ENCODE measurements at regions not wholly inside any gene's neighbourhood (a gene's known extent, or its start where the extent isn't known, plus 50 kb on each side); places are given as distances from the start of the nearest gene placed in this dataset.
A peak's percentile ranks its signal among the peaks of the same experiment; 100 is the strongest.

DNA sequence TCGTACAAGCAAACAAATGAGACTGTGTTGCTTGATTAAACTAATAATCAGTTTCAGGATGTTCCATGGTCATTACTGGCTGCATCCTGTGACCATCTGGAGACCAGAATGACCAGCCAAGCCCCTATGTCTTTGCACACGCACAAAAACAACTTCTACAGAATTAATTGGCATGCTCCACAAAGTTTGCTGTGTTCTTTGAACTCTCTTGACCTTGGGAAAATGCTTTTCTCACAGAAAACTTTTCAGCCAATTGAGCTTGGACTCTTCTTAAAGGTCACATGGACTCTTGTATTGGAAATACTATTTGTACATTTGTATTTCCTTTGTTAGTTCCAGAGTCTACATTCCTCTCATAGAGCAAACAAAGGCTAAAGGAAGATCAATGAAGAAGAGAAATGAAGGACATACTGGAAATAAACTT, 147.8 kb downstream of the ARRDC3 start:
- no peak for DNase-seq

DNA sequence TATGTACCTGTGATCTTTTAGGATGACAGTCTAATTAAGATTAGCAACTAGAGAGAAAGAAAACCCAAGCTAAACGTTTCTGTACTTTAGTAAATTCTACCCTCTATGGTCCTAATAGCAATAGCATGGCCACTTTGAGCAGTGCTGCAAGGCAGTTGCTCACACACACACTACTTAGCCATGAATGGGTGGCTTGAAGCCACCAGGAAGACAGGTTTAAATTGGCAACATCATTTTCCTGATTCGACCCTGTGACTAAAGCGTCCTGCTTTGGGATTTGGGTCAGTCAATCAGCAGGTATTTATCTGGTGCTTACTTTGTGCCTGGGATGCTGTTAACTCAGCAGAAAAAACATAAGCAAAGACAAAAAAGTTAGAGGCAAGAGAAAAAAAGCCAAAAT, 150.6 kb downstream of the ARRDC3 start:
- DNase-seq = no peak

DNA sequence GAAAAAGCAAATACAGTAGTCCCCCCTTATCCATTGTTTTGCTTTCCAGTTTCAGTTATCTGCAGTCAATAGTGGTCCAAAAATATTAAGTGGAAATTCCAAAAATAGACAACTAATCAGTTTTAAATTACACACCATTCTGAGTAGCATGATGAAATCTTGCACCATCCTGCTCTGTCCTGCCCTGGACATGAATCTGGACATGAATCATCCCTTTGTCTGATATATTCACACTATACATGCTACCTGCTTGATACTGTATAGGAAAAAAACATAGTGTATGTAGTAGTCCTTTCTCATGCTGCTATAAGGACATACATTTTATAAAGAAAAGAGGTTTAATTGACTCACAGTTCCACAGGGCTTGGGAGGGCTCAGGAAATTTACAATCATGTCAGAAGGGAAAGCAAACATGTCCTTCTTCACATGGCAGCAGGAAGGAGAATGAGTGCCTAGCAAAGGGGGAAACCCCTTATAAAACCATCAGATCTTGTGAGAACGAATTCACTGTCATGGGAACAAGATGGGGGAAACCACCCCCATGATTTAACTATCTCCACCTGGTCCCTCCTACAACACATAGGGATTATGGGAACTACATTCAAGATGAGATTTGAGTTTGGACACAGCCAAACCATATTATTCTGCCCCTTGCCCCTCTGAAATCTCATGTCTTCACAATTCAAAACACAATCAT, 153.9 kb downstream of the ARRDC3 start:
- DNase-seq = no peak

DNA sequence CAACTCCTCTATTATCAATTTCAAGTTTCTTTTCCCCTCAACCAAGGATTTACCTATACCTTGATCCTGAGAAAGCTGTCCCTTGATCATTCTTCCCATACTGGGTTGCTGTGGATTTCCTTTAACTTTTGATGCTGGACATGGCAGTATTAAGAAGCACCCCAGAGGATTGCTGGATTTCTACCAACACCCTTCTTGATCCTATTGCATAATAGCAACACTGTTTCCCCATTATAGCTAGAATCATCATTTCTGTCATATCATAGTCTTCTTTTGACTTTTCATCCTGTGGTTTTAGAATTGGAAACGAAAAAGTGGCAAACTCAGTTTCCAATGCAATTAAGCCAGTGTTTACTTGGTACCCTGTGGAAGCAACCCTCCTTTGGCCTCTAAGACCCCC, 154.9 kb downstream of the ARRDC3 start:
- no peak for DNase-seq

DNA sequence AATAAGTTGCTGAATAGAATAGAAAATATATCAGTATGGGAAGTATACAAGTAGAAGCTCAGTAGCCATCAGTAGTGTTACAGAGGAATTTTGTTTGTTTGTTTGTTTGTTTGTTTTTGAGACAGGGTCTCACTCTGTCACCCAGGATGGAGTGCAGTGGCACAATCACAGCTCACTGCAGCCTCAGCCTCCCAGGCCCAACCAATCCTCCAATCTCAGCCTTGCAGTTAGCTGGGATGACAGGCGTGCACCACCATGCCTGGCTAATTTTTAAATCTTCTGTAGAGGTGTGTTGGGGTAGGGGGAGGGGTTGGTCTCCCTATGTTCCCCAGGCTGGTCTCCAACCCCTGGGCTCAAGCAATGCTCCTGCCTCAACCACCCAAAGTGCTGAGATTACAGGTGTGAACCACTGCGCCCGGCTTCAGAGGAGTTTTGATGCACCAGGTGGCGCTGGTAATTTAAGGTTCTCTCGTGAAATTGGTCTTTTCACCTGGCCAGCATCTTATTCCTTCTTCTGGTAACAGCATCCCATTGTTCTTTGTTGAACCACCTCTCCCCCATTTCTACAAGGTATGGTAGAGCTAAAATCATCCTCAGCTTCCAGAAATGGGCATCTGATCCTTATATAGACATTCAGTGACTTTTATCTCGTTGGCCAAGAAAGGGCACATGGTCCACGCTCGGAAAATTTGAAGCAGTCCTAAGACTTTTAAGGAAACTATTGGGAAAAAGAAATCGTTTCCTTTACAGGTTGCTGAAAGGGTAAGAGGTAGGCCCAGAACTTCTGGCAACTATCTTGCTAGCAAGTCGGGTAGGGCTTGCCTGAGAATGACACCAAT, 157.1 kb downstream of the ARRDC3 start:
- DNase-seq = peak; percentile 69

DNA sequence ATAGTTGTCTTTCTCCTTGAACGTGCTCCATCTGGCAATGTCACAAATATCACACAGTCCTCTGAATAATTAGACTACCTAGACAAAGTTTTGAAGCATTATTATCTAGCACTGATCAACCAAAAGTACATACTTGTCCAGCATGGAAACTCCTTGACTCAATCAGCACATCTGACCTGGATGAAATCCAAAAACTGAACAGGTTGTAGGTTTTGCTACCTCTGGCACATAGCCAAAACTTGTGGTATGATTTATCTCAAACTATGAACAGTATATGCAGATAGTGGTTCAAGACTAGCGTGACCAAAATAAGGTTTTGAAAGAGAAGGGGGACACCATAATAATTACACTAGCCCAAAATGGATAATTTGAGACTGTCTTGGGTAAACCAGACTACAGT, 158.1 kb downstream of the ARRDC3 start:
- DNase-seq = no peak

DNA sequence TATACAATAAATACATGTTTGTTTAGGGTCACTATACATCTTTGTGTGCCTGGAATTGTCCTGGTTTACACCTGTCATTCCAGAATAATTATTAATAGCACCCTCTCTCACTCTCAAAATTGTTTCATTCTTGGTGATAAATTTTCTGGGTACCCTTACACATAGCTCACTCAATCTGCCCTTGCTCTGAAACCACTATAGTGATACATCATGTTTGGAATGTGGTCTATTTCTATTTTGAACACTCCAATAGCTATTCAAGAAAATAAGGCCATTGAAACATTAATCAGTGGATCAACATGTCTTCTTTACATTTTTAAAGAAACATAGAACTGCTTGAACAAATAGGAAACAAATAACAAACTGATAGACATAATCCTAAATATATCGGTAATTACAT, 158.7 kb downstream of the ARRDC3 start:
- DNase-seq = no peak

DNA sequence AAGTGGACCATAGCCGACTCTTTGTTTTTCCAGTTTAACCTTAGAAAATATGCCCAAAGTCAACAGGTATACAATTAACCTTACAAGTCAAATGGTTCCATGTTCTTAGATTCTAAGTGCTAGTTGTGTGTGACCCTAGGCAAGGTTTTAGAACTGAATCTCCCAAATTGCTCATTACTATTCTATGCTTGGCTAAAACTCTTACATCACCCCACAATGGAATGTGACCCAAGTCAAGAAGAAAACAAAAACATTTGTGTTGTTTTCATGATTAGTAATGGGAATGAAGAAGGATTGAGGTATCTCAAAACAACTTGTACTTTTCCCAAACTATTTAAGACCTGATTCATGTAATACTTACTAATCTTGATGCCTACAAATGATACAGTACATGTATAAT, 159.2 kb downstream of the ARRDC3 start:
- DNase-seq = no peak

DNA sequence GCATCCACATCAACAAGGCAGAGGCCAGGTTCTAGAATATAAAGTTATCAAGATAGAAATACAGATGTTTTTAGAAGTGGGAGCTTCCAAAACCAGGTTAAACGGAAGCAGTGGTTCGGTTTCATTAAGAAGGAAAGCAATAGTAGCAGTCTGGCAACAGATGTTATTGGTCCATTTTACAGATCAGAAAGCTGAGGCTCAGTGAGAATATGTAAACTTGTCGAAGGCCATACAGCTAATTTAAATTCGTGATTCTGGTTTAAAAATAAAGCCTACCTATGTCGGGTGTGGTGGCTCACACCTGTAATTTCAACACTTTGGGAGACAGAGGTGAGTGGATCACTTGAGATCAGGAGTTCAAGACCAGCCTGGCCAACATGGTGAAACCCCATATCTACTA, 160.6 kb downstream of the ARRDC3 start:
- DNase-seq = no peak

DNA sequence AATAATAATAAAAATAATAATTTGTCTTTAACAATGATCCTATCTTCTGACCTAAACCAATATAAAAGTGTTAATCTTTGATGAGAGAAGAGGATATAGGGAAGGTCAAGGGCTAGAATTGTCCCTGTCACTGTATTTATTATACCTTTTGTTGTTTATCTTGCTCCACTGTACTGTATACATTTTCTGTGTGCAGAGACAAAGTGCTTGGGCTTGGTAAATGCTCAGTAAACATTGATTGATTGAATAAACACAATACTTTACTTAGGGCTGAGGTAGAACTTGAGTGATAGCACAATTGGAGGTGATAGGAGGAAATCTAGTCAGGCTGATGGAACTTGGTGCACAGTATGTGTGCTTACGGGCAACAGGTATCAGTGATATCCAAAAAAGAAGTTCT, 161.2 kb downstream of the ARRDC3 start:
- DNase-seq = no peak

DNA sequence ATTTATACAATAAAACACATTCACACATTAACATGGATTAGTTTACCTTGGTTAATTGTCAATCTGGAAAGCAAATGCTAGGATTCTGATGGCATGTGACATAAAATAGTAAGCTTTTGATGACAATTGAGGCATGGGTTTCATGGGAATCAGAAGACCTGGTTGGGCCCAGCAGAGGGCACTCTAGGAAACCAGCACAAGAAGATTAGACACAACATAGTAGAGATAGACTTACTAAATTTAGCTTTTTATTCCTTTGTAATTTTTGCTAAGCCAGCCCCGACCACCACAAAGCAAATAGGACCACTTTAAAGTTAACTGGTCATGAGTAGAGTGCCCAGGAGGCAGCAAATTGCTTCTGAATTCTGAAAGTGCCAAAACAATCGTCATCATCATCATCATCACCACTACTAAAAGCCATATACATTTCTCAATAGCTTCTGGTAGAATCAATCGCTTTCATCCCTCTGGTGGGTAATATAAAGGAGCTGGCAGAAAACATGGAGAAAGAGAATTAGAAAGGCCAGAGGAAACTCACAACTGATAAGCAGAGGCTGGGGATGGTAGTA, 163.2 kb downstream of the ARRDC3 start:
- DNase-seq = no peak

DNA sequence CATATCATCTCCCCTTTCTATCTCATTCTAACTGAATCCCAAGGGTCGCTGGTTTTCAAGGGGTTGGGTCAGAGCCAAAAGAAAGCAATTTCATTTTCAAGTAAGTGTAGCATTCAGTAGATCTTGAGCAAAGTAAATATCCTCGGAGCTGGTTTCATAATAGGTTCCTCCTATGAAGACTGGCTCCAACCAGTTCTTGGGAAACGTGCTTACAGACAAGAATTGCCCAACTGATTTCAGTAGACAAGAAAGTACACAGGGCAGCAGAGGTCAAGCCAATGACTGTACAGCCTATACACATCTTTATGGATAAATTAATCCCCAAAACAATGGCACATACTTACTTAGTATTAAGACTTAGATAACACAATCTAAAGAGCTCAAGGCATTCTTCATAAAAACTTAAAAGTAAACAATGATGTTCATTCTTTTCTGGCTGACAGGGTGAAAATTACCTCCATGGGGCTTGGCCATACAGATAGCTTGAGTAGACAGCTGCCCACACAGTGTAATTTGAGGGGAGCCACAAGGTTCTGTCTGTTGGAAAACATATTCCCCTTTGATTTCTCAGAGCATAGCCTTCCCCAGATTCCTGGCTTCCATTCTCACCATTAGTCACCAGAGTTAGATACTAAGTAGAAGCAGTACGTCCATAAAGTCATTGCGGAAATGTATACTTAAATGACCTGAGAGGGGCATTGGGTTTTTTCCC, 163.9 kb downstream of the ARRDC3 start:
- DNase-seq = no peak

DNA sequence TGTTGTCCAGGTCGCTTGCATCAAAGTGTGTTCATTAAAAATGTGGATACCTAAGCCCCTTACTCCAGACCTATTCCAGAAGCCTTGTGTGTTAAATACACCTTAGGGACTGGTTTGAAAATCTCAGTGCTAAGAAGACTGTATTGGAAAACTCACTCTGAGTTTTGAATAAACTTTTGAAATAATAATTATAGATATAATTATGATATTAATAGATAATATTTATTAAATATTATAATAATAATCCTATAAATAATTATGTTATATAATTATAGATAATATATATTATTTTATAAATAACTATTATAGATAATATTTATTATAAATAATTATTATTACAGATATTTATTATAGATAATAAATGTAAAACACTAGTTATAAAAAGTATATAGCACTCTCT, 165.3 kb downstream of the ARRDC3 start:
- no peak for DNase-seq

DNA sequence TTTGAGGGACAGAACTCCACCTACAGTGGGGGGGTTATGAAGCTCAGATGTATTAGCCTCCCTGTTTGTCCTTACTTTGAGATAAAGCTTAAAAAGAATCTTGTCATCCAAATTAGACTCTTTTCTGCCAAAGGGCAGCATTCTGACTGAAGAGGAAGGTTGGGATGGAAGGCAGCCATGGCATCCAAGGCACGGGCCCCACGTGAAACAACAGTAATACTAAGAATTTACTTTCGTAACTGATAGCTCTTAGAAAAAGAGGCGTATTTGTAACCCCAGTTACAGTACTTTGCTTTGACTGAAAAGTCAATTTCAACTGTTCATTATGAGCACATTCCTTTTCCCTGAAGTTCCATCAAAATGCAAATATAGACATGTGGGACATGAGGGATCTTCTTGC, 168.5 kb downstream of the ARRDC3 start:
- DNase-seq = no peak

Data from COR-L47 (cell line).